Middle frontal gyrus (tissue), 1 donor: ENCODE measurements at regions not wholly inside any gene's neighbourhood (a gene's known extent, or its start where the extent isn't known, plus 50 kb on each side); places are given as distances from the start of the nearest gene placed in this dataset.

Source experiments
- DNase-seq: peaks from one replicate; pipeline ENCODE4 v3.0.0-alpha.2; 2015; ENCODE audit warnings: low spot score; ENCODE audit errors: extremely low spot score

DNA sequence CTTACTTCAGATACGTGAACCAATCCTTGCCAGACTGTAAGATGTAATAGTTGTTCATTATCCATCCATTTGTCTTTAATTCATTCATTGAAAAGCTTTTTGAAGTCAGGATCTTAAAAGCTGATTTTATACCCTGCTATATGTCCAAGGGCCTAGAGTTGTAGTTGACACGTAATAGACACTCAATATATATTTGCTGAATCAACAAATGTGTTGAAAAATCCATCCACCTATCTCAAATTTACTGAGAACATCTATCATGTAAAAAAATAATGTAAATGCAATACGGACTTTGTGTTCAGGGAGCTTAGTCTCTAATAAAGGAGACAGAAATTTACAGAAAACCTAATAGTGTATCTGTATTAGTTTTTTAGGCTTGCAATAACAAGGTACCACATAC lies 521.0 kb downstream of the METTL15 start:
- DNase-seq: no peak

DNA sequence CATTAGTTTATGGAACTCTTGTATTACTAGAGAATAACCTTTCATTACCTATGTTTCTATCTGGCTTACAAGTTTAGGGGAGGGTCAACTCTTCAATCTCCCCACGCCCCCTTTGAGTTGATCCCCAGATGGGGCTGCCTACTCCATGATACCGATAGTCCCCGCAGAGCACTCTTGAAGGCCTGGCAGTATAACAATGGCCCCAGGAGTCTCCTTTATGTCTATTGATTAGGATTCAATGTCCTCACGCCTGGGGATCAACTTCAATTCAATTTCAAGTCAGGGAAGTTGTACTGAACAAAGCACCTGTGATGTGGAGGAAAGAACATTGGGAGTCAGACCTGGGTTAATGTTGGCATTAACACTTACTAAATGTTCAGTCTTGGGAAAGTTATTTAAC lies 520.2 kb downstream of the METTL15 start:
- DNase-seq: no peak

DNA sequence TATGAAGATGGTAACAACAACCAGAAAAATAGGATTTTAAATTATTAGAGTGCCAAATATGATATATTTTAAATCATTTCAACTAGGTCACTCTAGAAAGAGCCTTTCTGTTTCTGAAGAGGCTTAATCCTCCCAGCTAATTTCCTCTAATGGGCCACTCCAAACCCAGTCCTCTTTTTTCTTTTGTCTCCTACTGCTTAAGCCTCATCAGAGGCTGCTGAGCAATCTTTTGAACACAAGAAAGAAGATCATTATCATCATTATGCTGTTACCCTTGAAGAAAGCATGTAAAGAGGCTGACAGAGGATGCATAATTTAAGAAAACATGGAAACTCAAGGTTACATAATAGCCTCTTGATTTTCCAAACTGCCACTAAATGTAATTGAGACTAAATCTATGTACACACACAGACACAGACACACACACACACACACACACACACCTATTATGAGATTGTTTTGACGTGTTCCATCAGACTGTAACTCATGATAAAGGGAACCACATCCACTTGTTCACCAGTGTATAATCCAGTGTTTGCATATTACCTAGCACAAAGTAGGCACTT lies 519.6 kb downstream of the METTL15 start:
- no peak for DNase-seq

DNA sequence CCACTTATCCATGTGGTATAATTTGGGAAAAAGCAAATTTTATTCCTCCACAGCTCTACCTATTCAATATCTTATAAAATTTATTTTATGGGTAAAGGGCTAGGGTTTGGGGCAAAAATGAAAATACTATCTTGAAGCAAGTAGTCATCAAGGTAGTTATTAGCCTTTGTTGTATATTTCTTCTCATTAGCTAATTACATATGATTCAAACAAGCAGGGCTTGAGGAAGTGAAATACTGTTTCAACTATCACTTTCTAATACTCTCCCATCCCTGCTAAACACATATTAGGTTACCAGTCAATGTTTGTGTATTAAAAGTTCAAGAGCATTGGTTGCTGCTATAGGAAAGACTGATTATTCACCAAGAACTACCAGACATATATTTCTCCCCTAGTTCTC lies 517.3 kb downstream of the METTL15 start:
- DNase-seq: no peak

DNA sequence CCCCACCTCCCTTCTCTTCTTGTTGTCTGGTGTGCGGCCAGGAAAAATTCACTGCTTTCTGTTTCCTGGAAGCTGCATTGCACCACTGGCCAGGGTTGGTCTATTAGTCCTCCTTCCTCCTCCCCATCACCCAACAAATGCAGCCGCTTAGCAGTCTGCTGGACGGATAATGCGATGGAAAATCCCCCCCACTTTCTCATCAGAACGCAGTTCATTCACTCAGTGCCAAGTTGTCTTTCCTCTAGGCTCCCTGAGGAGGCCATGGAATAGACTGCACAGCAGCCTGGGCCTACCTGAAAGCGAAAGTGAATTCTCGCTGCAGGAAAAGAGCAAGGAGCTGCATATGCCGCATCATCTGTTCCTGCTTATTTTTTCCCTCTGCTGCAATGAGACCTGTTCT lies 513.6 kb downstream of the METTL15 start:
- no peak for DNase-seq

DNA sequence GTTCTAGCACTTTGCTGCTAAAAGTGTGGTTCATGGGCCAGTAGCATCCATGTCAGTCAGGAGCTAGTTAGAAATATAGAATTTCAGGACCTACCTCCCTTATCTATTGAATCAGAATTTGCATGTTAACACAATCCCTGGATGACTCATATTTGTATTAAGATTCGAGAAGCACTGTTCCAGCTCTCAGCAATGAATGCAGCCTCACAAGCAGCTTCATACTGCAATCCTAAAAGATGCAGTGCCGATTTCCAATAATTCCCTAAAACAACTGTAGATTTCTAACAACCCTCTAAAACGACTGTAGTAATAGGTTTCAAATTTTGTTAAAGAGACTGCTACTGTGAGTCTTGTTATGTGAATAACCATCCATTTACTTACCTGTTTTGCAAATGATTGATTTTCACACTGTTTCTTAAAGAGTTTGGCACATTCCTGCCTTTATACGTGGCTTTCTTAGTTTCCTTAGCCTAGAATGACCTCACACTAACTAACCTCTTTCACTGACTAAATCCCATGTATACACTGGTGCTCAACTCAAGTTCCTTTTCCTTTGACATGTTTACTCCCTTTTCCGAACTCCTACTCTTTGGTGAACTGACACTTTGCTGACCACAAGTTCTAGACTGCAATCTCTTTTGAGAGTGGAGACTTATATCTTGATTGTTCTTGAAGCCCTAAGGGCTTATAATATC lies 511.8 kb downstream of the METTL15 start:
- no peak for DNase-seq

DNA sequence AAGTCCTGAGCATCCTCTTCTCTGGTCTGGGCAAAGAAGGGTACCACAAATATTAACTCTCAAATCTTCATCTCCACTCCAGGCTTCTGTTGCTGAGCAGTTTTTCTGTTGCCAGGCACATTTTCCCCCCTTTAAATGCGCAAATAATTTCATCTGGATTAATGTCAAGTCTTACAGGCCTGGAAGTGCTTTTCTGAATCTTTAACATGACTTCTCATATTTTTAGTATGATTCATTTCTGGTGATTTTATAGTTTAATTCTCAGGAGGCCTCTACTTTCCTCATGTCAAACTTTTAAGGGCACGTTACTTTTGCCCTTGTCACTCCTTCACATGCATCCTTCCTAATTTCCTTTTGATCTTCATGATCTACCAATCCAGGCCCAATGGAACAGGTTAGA lies 510.2 kb downstream of the METTL15 start:
- DNase-seq: no peak

DNA sequence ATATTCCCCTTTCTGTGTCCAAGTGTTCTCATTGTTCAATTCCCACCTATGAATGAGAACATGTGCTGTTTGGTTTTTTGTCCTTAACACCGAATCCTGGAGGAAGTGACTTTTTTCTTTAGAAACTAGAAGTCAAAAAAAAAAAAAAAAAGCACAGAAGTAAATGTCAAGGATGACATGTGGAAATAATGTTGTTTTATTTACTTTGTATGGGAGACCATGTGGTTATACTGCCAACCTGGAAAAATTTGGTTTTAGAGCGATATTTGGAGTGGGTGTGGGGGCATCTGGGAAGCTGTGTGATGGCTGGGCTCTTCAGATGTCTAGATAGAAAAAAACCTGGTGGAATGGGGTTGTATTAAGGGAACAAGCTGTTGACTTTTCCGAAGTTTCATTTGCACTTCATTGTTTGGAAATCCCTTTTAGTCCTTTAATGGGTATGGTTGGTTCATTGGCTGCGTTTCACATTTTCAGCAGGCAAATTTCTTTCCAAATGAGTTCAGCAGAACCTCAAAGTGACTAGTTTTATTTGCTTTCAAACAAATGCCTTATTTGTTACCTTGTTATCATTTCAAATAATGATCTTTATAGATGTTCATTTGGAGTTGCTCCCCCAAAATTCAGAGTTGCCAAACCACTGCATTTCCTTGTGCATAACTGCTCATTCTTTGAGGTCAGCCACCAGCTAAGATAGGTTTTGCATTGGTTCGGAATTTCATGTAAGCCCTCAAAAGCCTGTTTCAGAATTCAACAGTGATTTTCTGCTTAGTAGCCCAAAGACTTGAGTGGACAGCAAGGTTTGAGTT lies 508.2 kb downstream of the METTL15 start:
- DNase-seq: no peak

DNA sequence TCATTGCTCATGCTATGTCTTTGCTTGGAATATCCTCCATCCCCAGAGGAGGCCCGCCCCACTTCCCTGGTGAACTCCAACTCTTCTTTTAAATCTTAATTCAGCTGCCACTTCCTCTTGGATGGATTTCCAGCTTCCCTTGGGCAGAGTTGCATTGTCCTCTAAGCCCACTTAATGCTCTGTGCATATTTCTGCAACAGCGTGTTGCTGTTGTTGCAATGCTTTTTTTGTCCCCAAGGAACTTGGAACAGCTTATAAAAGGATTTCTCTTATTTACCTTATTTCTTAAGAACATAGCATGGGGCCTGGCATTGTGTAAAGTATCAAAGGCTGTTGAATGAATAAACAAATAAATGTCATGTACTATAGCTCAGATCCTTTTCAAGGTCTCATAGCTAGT lies 507.4 kb downstream of the METTL15 start:
- DNase-seq: no peak

DNA sequence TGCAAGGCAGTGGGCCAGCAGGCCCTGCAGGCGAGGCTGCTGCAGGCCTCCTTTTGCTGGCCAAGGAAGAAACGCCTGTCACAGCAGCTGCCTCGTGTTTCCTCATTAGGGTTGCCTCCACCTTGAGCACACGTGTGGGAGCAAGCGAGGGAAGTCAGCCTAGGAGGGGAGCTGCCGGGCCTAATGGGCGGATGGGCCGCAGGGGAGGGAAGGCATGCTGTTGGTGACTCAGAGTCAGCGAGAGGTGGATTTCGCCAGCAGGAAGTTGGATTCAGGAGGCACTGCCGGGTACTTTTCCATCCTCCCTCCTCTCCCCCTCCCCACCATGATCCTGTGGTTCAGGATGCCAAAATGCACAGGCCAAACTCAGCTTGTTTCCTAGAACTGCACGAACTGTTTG lies 498.7 kb downstream of the METTL15 start:
- no peak for DNase-seq

DNA sequence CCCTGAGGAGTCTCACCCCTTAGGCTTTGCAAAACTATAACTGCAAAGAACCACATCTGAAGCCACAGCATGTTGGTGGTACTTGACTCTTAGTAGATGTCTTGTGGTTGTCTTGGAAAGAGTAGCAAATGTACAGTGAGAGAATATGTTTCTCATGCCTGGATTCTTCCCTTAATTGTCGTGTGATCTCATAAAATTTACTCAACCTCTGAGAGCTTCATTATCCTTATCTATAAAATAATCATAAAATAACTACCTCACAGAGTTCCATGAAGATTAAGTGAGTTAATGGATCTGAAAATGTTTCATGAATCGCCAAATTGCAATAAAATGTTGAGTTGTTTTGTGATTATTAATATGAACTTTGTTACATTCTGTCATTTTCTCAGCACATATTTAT lies 491.5 kb downstream of the METTL15 start:
- DNase-seq: no peak

DNA sequence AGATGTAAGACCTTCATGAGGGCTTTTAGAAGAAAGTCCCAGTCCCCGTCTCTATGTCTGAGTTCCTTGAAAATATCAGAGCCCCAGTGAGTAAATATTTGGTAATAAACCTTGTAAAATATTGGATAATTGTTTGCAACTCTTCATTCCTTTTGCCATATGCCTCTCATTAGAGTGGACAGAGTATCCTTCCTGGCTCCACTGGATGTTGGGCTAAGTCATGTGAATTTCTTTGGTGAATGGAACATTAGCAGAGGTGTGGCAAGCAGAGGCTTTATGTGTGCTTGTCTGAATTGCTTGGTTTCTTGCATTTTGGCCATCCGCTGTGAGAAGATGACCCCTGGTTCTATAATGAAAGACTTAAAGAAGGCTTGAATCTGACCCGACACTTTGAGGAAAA lies 490.3 kb downstream of the METTL15 start:
- DNase-seq: no peak

DNA sequence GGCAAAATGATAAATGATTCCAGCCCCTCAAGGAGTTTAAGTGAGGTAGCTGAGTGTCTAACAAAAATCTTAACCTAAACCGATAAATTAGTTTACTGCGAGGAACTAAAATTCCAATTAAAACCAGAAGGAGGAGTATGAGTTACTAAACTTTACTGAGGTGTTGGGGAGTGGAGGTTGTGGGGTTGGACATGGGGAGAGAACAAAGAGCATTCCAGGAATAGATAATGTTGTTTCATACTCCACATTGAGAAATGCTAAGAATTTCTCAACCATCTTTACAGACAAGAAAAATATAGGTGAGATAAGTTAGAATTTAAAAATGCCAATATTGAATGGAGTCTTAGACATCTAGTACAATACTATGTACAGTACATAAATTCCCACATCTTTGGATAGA lies 488.6 kb downstream of the METTL15 start:
- no peak for DNase-seq

DNA sequence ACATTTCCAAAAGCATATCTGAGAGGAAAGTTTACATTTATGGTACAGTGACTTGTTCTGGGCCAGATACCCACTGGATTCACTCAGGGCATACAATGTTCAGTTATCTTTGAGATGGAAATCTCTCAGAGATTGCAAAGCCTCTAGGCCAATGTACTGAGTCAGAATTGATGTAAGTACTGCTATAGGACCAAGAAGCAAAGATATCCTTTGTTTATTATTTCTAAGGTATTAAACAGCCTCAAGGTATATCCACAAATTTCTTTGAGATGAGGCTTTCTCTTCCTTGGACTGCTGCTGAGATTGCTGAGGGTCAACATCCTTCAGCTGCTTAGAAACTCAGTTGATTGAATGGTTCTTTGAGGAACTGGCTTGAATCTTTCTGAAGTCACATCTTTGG lies 484.0 kb downstream of the METTL15 start:
- no peak for DNase-seq

DNA sequence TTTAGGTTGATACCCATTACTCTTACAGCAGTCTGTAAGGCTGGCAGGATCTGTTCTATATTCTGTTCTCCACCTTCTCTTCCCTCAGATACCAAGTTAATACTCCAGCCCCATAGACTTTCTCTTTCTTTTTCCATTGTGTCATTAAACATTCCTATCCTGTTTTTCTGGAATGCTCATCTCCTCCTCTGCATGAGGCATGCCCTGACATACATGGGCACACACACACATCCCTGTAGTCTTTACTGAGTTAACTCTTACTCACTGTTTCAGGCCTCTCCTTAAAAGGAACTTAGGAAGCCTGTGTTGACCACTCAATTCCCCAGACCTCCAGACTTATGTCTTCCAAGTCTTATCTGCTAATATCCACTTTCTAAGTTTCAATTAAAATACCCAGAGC lies 476.8 kb downstream of the METTL15 start:
- DNase-seq: no peak

DNA sequence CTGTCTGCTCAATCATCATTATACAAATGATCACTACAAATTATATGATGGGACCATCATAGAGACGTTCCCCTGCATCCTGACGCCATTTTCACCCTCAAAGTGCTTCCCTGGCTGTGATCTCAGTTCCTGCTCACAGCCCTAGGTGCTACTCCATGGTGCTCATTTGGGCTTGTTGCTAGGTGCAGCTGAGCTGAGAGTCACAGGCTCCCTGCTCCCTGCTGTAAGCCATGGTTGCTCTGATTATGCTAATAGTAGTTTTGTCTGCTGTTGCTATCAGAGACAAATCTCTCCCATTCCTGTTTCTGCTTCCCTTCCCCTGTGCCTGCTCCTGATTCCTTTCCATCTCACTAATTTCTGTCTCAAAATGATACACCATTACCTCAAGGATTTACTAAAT lies 474.3 kb downstream of the METTL15 start:
- DNase-seq: no peak

DNA sequence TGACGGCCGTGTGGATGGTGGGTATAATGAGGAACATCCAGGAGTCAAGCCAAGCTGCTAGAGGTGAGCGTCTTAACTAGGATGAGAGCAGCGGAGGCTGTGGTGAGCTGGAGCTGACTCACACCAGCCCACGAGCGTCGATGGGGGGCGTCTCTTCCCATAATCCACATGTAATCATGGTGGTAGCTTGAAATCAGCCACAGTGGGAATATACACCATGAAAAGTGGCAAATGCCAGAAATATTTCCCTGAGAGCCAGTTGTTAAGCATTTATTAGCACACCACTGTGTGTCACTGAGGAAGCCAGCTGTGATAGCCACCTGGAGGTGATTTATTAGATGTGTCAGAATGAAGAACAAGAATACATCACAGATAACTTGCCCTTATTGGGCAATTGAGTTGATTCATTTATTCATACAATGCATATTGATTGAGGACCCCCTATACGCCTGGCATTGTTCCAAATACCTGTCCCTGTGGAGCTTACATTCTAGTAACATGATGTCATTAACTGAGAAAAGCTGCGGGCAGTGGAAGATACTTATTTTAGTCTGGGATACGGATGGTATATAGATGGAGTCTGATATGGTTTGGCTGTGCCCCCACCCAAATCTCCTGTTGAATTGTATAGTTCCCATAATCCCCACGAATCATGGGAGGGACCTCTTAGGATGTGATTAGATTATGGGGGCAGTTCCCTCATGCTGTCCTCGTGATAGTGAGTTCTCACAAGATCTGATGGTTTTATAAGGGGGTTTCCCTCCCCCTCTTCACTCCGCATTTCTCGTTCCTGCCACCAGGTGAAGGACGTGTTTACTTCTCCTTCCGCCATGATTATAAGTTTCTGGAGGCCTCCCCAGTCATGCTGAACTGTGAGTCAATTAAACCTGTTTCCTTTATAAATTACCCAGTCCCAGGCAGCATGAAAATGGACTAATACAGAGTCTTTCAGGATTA lies 473.4 kb downstream of the METTL15 start:
- no peak for DNase-seq

DNA sequence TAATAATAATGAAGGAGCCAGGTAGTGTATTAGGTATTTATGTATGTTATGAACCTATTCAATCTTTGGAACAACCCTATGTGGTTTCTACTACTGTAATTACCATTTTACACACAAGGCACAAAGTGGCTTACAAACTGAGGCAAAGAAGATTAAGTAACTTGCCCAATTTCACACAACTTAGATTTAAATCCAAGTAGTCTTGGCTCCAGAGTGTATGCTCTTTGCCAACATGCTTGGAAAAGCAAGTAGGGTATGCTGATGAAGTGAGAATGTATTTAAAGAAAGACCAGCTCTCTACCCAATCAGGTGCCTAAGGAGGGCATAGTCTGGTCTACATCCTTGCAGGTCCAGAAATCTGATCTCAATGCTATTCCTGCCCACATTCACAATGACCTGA lies 463.2 kb downstream of the METTL15 start:
- no peak for DNase-seq

DNA sequence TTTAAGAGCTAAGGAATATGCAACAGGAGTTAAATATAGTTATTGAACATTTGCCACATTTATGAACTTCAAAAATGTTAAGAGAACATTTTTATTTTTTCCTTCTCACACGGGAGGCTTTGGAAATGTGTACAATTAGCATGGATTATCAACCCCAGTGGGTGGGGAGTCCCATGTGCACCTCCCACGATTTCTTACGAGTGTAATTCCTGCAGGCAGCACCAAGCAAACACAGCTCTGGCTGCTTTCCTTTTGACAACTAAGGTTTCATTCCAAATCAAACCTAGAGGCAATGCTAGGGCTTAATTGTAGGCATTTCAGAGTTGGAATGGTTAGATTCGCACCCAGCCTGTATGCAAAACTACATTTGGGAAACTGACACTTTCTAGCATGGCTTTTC lies 460.9 kb downstream of the METTL15 start:
- DNase-seq: no peak

DNA sequence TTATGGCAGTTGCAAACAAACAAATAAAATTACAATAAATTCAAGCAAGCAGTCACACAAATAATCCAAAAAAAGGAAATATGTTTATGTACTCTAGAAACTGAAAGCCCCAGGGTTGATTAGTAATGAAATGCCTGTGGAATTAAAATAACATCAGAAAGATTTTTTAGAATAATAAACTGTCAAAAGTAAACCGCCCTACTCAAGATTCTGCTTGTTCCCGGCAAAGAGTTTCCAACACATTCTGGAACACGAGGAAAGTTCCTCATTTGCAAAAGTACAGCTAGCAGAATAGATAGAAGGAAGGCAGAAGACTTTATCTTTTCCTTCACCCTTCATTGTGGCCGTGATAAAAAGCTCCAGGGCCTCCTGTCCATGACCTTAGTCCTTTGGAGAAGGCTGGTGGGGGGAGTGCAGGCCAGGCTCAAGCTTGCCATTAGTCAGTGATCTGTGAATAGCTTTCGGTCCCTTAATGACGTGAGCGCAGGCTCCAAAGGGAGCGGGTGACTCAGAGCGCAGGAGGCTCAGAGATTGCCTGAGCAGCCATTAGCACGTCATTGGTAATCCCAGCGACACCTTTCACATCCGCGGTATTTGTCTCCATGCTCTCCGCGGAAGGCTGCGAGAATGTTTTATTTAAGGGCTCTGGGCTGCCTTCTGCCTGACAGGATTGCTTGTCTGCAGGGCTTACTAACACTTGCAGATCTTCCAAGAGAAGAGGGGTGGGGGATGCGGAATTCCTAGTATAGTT lies 458.3 kb downstream of the METTL15 start:
- peak; percentile 29 for DNase-seq

DNA sequence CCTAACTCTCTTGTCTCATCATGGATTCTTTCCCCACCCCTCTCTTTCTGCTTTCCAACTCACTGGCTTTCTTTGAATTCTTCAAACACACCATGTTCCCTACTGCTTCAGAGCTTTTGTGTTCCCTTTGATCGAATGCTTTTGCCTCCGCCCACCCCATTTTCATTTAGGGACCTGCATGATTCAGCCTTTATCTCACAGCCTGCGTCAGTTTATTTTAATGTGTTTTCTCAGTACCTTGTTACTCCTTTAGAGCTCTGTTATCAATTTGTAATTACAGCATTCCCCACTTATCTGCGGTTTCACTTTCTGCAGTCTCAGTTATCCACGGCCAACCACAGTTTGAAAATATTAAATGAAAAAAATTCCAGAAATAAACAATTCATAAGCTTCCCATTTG lies 451.3 kb downstream of the METTL15 start:
- DNase-seq: no peak
